SK-N-SH (cell line): ENCODE measurements at regions not wholly inside any gene's neighbourhood (a gene's known extent, or its start where the extent isn't known, plus 50 kb on each side); places are given as distances from the start of the nearest gene placed in this dataset.

Source experiments
- CTCF ChIA-PET: fragments of 300-600, 350-600 bp; formaldehyde crosslinking; extraction: SDS; loops from one replicate; lab custom pipeline; 2021; lab: Yijun Ruan, JAX
- POLR2A ChIA-PET: fragments of 350-600 bp; sonication (Branson Sonifier 250); formaldehyde crosslinking; extraction: SDS; loops from one replicate; lab custom pipeline; 2020; ENCODE audit warnings: antibody characterized with exemption, inconsistent platforms; lab: Yijun Ruan, JAX
- DNase-seq: peaks from one replicate; pipeline ENCODE4 v3.0.0; 2012
- H2AFZ ChIP-seq: fragments of 200-600 bp; sonication (generic); 2 replicates; pipeline ENCODE4 v1.8.1; 2016; ENCODE audit warnings: antibody characterized with exemption, mild to moderate bottlenecking, low read depth
- H3F3A ChIP-seq: fragments of 200-600 bp; sonication (generic); replicated peaks from 2 replicates; pipeline ENCODE3; 2016; ENCODE audit warnings: antibody characterized with exemption, mild to moderate bottlenecking; ENCODE audit not compliant: insufficient read depth
- H3K27ac ChIP-seq, 2 experiments: fragments of 200-500 bp in 1 of 2; fragments of 200-600 bp in 1 of 2; sonication (Bioruptor generic) in 1 of 2; sonication (generic), shearing (Covaris generic) in 1 of 2; 2 replicates each; pipeline versions ENCODE4 v1.5.1 to v1.6.1; 2014 to 2016; ENCODE audit warnings: low read depth in 2 of 2, inconsistent platforms in 1 of 2, low read length in 1 of 2, mild to moderate bottlenecking in 1 of 2, mixed read lengths in 1 of 2
- H3K27me3 ChIP-seq: fragments of 200-600 bp; sonication (generic), shearing (Covaris generic); 2 replicates; pipeline ENCODE4 v1.6.1; 2016; ENCODE audit warnings: mixed run types; ENCODE audit not compliant: insufficient read depth
- H3K36me3 ChIP-seq, 2 experiments: fragments of 200-500 bp in 1 of 2; fragments of 200-600 bp in 1 of 2; sonication (Bioruptor generic) in 1 of 2; sonication (generic) in 1 of 2; replicated peaks in 1 of 2; 2 replicates each; pipeline versions ENCODE3 to v1.5.1; 2014 to 2016; ENCODE audit warnings: low read length in 1 of 2, mild to moderate bottlenecking in 1 of 2; ENCODE audit not compliant: insufficient read depth in 2 of 2, control insufficient read depth in 1 of 2
- H3K4me1 ChIP-seq, 2 experiments: fragments of 200-500 bp in 1 of 2; fragments of 200-600 bp in 1 of 2; sonication (Bioruptor generic) in 1 of 2; sonication (generic), shearing (Covaris generic) in 1 of 2; 2 replicates each; pipeline versions ENCODE4 v1.5.1 to v1.6.1; 2014 to 2016; ENCODE audit warnings: low read depth in 1 of 2, low read length in 1 of 2, mixed run types in 1 of 2; ENCODE audit not compliant: insufficient read depth in 2 of 2, control insufficient read depth in 1 of 2
- H3K4me2 ChIP-seq: fragments of 200-600 bp; sonication (generic), shearing (Covaris generic); 2 replicates; pipeline ENCODE4 v1.6.1; 2017; ENCODE audit warnings: mixed run types
- H3K4me3 ChIP-seq, 2 experiments: fragments of 200-500 bp in 1 of 2; fragments of 200-600 bp in 1 of 2; sonication (Bioruptor generic) in 1 of 2; sonication (generic), shearing (Covaris generic) in 1 of 2; 2 replicates each; pipeline versions ENCODE4 v1.5.1 to v1.8.1; 2014 to 2016; ENCODE audit warnings: low read depth in 2 of 2, inconsistent platforms in 1 of 2, low read length in 1 of 2, mild to moderate bottlenecking in 1 of 2, mixed read lengths in 1 of 2, moderate library complexity in 1 of 2
- H3K79me2 ChIP-seq: fragments of 200-600 bp; sonication (generic); 2 replicates; pipeline ENCODE4 v1.8.1; 2017; ENCODE audit warnings: mild to moderate bottlenecking; ENCODE audit not compliant: insufficient read depth
- H3K9ac ChIP-seq: fragments of 200-600 bp; sonication (generic); 2 replicates; pipeline ENCODE4 v1.6.1; 2017; ENCODE audit warnings: mixed run types
- H3K9me2 ChIP-seq: fragments of 200-600 bp; sonication (generic); 2 replicates; pipeline ENCODE4 v1.6.1; 2017; ENCODE audit warnings: mixed run types
- H3K9me3 ChIP-seq: fragments of 200-600 bp; sonication (generic); 2 replicates; pipeline ENCODE4 v1.6.1; 2017; ENCODE audit warnings: mixed run types, mild to moderate bottlenecking, moderate library complexity
- H4K20me1 ChIP-seq: fragments of 200-600 bp; sonication (generic); 2 replicates; pipeline ENCODE4 v1.6.1; 2017; ENCODE audit warnings: mild to moderate bottlenecking, mixed run types; ENCODE audit not compliant: insufficient read depth
- FOSL2 ChIP-seq: IDR thresholded peaks from 2 replicates; pipeline ENCODE4 v1.4.0; 2012; ENCODE audit warnings: low read depth, mild to moderate bottlenecking, moderate library complexity, borderline replicate concordance
- FOXJ3 ChIP-seq: sonication (generic); formaldehyde crosslinking; IDR thresholded peaks from 2 replicates; pipeline ENCODE4 v1.5.1; 2020; ENCODE audit warnings: mild to moderate bottlenecking, missing genetic modification reagents
- GABPA ChIP-seq: IDR thresholded peaks from 2 replicates; pipeline ENCODE4 v1.4.0; 2012; ENCODE audit warnings: low read depth, mild to moderate bottlenecking
- GATA2 ChIP-seq: sonication (generic); formaldehyde crosslinking; IDR thresholded peaks from 2 replicates; pipeline ENCODE4 v1.5.0; 2020; ENCODE audit warnings: mild to moderate bottlenecking, missing genetic modification reagents
- MAX ChIP-seq: IDR thresholded peaks from 2 replicates; pipeline ENCODE4 v1.4.0; 2012; ENCODE audit warnings: low read depth
- MEF2A ChIP-seq: IDR thresholded peaks from 2 replicates; pipeline ENCODE4 v1.4.0; 2012; ENCODE audit warnings: low read depth, borderline replicate concordance
- MXI1 ChIP-seq: IDR thresholded peaks from 2 replicates; pipeline ENCODE4 v1.6.1; 2012; ENCODE audit warnings: mild to moderate bottlenecking, low read depth, low read length, improper control_type of control experiment
- POLR2AphosphoS5 ChIP-seq: IDR thresholded peaks from 2 replicates; pipeline ENCODE4 v1.6.1; 2012; ENCODE audit warnings: low read depth, low read length
- RAD21 ChIP-seq: IDR thresholded peaks from 2 replicates; pipeline ENCODE4 v1.6.1; 2012; ENCODE audit warnings: mild to moderate bottlenecking, low read length
- RCOR1 ChIP-seq: fragments of 150-350 bp; IDR thresholded peaks from 2 replicates; pipeline ENCODE4 v1.6.1; 2017; ENCODE audit warnings: antibody characterized with exemption, low read length
- REST ChIP-seq: IDR thresholded peaks from 2 replicates; pipeline ENCODE4 v1.6.1; 2012; ENCODE audit warnings: mild to moderate bottlenecking, low read depth, low read length, moderate library complexity
- TAF1 ChIP-seq: IDR thresholded peaks from 2 replicates; pipeline ENCODE4 v1.6.1; 2012; ENCODE audit warnings: low read depth, mild to moderate bottlenecking, low read length, moderate library complexity, borderline replicate concordance
- TEAD4 ChIP-seq: IDR thresholded peaks from 2 replicates; pipeline ENCODE4 v1.4.0; 2012; ENCODE audit warnings: mild to moderate bottlenecking, borderline replicate concordance; ENCODE audit not compliant: insufficient read depth
- ZBTB33 ChIP-seq: IDR thresholded peaks from 2 replicates; pipeline ENCODE4 v1.4.0; 2012; ENCODE audit warnings: low read depth, borderline replicate concordance
- WGBS: methylation state at CpG from one replicate; pipeline ENCODE4 v1.1.6; 2017; ENCODE audit warnings: low lambda C conversion rate; 5-methylcytosine and 5-hydroxymethylcytosine counted together

- 87% methylated on average over 4 of the region's 4 CpGs for WGBS
- Histone ChIP-seq H3K9me2 (no peaks in the 10 kb centered on the region), H3K36me3 (no peaks in the 10 kb centered on the region), H3F3A (no peaks in the 10 kb centered on the region), H3K27me3 (no peaks in the 10 kb centered on the region), H3K79me2 (no peaks in the 10 kb centered on the region), H3K4me2 (no peak overlapping the region), H4K20me1 (no peaks in the 10 kb centered on the region), H3K9me3 (no peaks in the 10 kb centered on the region), H3K4me1 (no peaks in the 10 kb centered on the region), H3K9ac (no peak overlapping the region), H3K27ac (no peak overlapping the region), H3K4me3 (no peak overlapping the region), H2AFZ (no peak overlapping the region)
- DNase-seq, result no peak
- TF ChIP-seq FOXJ3 (CRISPR knock-in tag) (no peak), POLR2AphosphoS5 (no peak), GABPA (no peak), RAD21 (no peak), TAF1 (no peak), FOSL2 (no peak), RCOR1 (no peak), TEAD4 (no peak), MXI1 (no peak), REST (no peak), ZBTB33 (no peak), MEF2A (no peak), MAX (no peak), GATA2 (no peak)
- ChIA-PET CTCF (interaction anchor here (1.1 to 2.1 kb wide), 5 partner anchors 13 to 644 kb away, joined by 3 to 6 read pairs (median 3); no protein-coding TSS in a partner anchor), POLR2A (no interaction called here)
These were observed 174.5 kb downstream of the PLPPR4 start for GRCh38 chr1:99438656-99439230.
